ENCODE measurements at regions not wholly inside any gene's neighbourhood (a gene's known extent, or its start where the extent isn't known, plus 50 kb on each side); places are given as distances from the start of the nearest gene placed in this dataset.

GRCh38 chr2:223230352-223230751 is 178.4 kb downstream of the KCNE4 start (continued):
- no peak for TF ChIP-seq SUZ12 (IDR thresholded peaks at IDR 0.05; ENCODE audit: low read length)
- no peak for TF ChIP-seq TBP (IDR thresholded peaks at IDR 0.05; ENCODE audit: low read depth, low read length)
- TF ChIP-seq, protein P1, sequence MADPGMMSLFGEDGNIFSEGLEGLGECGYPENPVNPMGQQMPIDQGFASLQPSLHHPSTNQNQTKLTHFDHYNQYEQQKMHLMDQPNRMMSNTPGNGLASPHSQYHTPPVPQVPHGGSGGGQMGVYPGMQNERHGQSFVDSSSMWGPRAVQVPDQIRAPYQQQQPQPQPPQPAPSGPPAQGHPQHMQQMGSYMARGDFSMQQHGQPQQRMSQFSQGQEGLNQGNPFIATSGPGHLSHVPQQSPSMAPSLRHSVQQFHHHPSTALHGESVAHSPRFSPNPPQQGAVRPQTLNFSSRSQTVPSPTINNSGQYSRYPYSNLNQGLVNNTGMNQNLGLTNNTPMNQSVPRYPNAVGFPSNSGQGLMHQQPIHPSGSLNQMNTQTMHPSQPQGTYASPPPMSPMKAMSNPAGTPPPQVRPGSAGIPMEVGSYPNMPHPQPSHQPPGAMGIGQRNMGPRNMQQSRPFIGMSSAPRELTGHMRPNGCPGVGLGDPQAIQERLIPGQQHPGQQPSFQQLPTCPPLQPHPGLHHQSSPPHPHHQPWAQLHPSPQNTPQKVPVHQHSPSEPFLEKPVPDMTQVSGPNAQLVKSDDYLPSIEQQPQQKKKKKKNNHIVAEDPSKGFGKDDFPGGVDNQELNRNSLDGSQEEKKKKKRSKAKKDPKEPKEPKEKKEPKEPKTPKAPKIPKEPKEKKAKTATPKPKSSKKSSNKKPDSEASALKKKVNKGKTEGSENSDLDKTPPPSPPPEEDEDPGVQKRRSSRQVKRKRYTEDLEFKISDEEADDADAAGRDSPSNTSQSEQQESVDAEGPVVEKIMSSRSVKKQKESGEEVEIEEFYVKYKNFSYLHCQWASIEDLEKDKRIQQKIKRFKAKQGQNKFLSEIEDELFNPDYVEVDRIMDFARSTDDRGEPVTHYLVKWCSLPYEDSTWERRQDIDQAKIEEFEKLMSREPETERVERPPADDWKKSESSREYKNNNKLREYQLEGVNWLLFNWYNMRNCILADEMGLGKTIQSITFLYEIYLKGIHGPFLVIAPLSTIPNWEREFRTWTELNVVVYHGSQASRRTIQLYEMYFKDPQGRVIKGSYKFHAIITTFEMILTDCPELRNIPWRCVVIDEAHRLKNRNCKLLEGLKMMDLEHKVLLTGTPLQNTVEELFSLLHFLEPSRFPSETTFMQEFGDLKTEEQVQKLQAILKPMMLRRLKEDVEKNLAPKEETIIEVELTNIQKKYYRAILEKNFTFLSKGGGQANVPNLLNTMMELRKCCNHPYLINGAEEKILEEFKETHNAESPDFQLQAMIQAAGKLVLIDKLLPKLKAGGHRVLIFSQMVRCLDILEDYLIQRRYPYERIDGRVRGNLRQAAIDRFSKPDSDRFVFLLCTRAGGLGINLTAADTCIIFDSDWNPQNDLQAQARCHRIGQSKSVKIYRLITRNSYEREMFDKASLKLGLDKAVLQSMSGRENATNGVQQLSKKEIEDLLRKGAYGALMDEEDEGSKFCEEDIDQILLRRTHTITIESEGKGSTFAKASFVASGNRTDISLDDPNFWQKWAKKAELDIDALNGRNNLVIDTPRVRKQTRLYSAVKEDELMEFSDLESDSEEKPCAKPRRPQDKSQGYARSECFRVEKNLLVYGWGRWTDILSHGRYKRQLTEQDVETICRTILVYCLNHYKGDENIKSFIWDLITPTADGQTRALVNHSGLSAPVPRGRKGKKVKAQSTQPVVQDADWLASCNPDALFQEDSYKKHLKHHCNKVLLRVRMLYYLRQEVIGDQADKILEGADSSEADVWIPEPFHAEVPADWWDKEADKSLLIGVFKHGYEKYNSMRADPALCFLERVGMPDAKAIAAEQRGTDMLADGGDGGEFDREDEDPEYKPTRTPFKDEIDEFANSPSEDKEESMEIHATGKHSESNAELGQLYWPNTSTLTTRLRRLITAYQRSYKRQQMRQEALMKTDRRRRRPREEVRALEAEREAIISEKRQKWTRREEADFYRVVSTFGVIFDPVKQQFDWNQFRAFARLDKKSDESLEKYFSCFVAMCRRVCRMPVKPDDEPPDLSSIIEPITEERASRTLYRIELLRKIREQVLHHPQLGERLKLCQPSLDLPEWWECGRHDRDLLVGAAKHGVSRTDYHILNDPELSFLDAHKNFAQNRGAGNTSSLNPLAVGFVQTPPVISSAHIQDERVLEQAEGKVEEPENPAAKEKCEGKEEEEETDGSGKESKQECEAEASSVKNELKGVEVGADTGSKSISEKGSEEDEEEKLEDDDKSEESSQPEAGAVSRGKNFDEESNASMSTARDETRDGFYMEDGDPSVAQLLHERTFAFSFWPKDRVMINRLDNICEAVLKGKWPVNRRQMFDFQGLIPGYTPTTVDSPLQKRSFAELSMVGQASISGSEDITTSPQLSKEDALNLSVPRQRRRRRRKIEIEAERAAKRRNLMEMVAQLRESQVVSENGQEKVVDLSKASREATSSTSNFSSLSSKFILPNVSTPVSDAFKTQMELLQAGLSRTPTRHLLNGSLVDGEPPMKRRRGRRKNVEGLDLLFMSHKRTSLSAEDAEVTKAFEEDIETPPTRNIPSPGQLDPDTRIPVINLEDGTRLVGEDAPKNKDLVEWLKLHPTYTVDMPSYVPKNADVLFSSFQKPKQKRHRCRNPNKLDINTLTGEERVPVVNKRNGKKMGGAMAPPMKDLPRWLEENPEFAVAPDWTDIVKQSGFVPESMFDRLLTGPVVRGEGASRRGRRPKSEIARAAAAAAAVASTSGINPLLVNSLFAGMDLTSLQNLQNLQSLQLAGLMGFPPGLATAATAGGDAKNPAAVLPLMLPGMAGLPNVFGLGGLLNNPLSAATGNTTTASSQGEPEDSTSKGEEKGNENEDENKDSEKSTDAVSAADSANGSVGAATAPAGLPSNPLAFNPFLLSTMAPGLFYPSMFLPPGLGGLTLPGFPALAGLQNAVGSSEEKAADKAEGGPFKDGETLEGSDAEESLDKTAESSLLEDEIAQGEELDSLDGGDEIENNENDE (IDR thresholded peaks at IDR 0.05; ENCODE audit: insufficient replicate concordance, low read length): no peak

Data from H1 (cell line).